DOHH2 (cell line): ENCODE measurements at regions not wholly inside any gene's neighbourhood (a gene's known extent, or its start where the extent isn't known, plus 50 kb on each side); places are given as distances from the start of the nearest gene placed in this dataset.

Source experiments
- H3F3A ChIP-seq: fragments of 200-600 bp; sonication (generic), shearing (Covaris generic); 2 replicates; pipeline ENCODE4 v1.6.0; 2016; ENCODE audit warnings: antibody characterized with exemption, mild to moderate bottlenecking; ENCODE audit not compliant: control insufficient read depth, insufficient read depth
- H3K27ac ChIP-seq: fragments of 200-600 bp; sonication (generic); 2 replicates; pipeline ENCODE4 v1.5.1; 2014; ENCODE audit warnings: low read depth, mild to moderate bottlenecking, low read length, moderate library complexity
- H3K27me3 ChIP-seq: fragments of 200-600 bp; sonication (generic); 2 replicates; pipeline ENCODE4 v1.6.1; 2014; ENCODE audit warnings: mild to moderate bottlenecking, low read length, mixed read lengths; ENCODE audit not compliant: control insufficient read depth
- H3K36me3 ChIP-seq: fragments of 200-600 bp; sonication (generic); 2 replicates; pipeline ENCODE4 v1.6.1; 2014; ENCODE audit warnings: mild to moderate bottlenecking, low read length, moderate library complexity, mixed read lengths; ENCODE audit not compliant: control insufficient read depth
- H3K4me1 ChIP-seq: fragments of 200-600 bp; sonication (generic); 2 replicates; pipeline ENCODE4 v1.6.1; 2014; ENCODE audit warnings: mild to moderate bottlenecking, low read length, mixed read lengths; ENCODE audit not compliant: control insufficient read depth
- H3K4me2 ChIP-seq: fragments of 200-600 bp; sonication (generic); 2 replicates; pipeline ENCODE4 v1.6.0; 2014; ENCODE audit warnings: mild to moderate bottlenecking, low read length, moderate library complexity
- H3K4me3 ChIP-seq: fragments of 200-600 bp; sonication (generic); 2 replicates; pipeline ENCODE4 v1.5.1; 2014; ENCODE audit warnings: mild to moderate bottlenecking, low read length, mixed read lengths
- H3K79me2 ChIP-seq: fragments of 200-600 bp; sonication (generic); 2 replicates; pipeline ENCODE4 v1.6.1; 2014; ENCODE audit warnings: mild to moderate bottlenecking, low read length, mixed read lengths; ENCODE audit not compliant: control insufficient read depth
- H3K9me2 ChIP-seq: fragments of 200-600 bp; sonication (generic); replicated peaks from 2 replicates; pipeline ENCODE4 v1.6.1; 2014; ENCODE audit warnings: mild to moderate bottlenecking, low read length, mixed read lengths; ENCODE audit not compliant: control insufficient read depth
- H3K9me3 ChIP-seq: fragments of 200-600 bp; sonication (generic); 2 replicates; pipeline ENCODE4 v1.6.1; 2014; ENCODE audit warnings: antibody characterized with exemption, low read length, mixed read lengths; ENCODE audit not compliant: control insufficient read depth, insufficient read depth
- H4K20me1 ChIP-seq: fragments of 200-600 bp; sonication (generic); 2 replicates; pipeline ENCODE4 v1.6.0; 2014; ENCODE audit warnings: low read depth, mild to moderate bottlenecking, antibody characterized with exemption, low read length, moderate library complexity; ENCODE audit not compliant: control insufficient read depth, insufficient read depth
- CTCF ChIP-seq: fragments of 200-600 bp; sonication (generic); IDR thresholded peaks from one replicate; pipeline ENCODE4 v1.5.1; 2014; ENCODE audit warnings: antibody characterized with exemption, mild to moderate bottlenecking, low read depth, low read length; ENCODE audit not compliant: poor library complexity, severe bottlenecking
- EZH2phosphoT487 ChIP-seq: fragments of 200-600 bp; sonication (generic); IDR thresholded peaks from 2 replicates; pipeline ENCODE4 v1.6.1; 2017; ENCODE audit warnings: borderline replicate concordance, mild to moderate bottlenecking, antibody characterized with exemption, low read length, moderate library complexity, mixed read lengths

GRCh38 chr20:59451641-59452040 is 151.2 kb downstream of the EDN3 start:
- no peaks in the 10 kb centered on the region for H3F3A ChIP-seq
- no peaks in the 10 kb centered on the region for H3K36me3 ChIP-seq
- no peaks in the 10 kb centered on the region for H4K20me1 ChIP-seq
- H3K79me2 ChIP-seq, result no peaks in the 10 kb centered on the region
- peaks cover 26% of the 10 kb centered on the region for H3K27me3 ChIP-seq
- H3K9me2 ChIP-seq, result no peaks in the 10 kb centered on the region
- H3K4me2 ChIP-seq, result no peak overlapping the region
- H3K4me1 ChIP-seq, result no peaks in the 10 kb centered on the region
- no peak overlapping the region for H3K4me3 ChIP-seq
- H3K27ac ChIP-seq, result no peak overlapping the region
- no peaks in the 10 kb centered on the region for H3K9me3 ChIP-seq
- no peak for TF ChIP-seq CTCF
- TF ChIP-seq EZH2phosphoT487, result no peak

- Histone ChIP-seq H3K9me3 (no peaks in the 10 kb centered on the region), H4K20me1 (no peaks in the 10 kb centered on the region), H3K4me1 (no peaks in the 10 kb centered on the region), H3K79me2 (no peaks in the 10 kb centered on the region), H3K27ac (no peak overlapping the region), H3K4me2 (no peak overlapping the region), H3K9me2 (no peaks in the 10 kb centered on the region), H3K27me3 (peaks cover 20% of the 10 kb centered on the region), H3K36me3 (no peaks in the 10 kb centered on the region), H3F3A (no peaks in the 10 kb centered on the region), H3K4me3 (no peak overlapping the region)
- TF ChIP-seq CTCF (no peak), EZH2phosphoT487 (no peak)
These were observed 151.5 kb upstream of the PHACTR3 start for GRCh38 chr20:59452856-59453255.

- no peaks in the 10 kb centered on the region for H3K36me3 ChIP-seq
These were observed 150.4 kb upstream of the PHACTR3 start for GRCh38 chr20:59453759-59454560.

More at GRCh38 chr20:59453759-59454560, 150.4 kb upstream of the PHACTR3 start:
- Histone ChIP-seq H3F3A (no peaks in the 10 kb centered on the region), H3K79me2 (no peaks in the 10 kb centered on the region), H3K4me3 (no peak overlapping the region), H3K27me3 (peaks cover 18% of the 10 kb centered on the region), H3K9me3 (no peaks in the 10 kb centered on the region), H3K4me2 (no peak overlapping the region), H3K4me1 (no peaks in the 10 kb centered on the region), H3K27ac (no peak overlapping the region), H4K20me1 (no peaks in the 10 kb centered on the region), H3K9me2 (no peaks in the 10 kb centered on the region)
- TF ChIP-seq CTCF (no peak), EZH2phosphoT487 (no peak)
